Breast epithelium (tissue), 4 donors: ENCODE measurements at regions not wholly inside any gene's neighbourhood (a gene's known extent, or its start where the extent isn't known, plus 50 kb on each side); places are given as distances from the start of the nearest gene placed in this dataset.
A peak's percentile ranks its signal among the peaks of the same experiment; 100 is the strongest.

Source experiments
- DNase-seq, 2 donors: peaks; one replicate each; pipeline ENCODE4 v3.0.0-alpha.2; 2019; ENCODE audit warnings: low spot score in 2 of 2
- H3K27ac ChIP-seq, 2 donors: fragments of 200-600 bp; sonication (generic) in 1 of 2; one replicate each; pipeline ENCODE4 v1.5.1; 2016 to 2019; ENCODE audit warnings: mild to moderate bottlenecking in 1 of 2
- H3K27me3 ChIP-seq, 2 donors: fragments of 200-600 bp; sonication (generic) in 1 of 2; one replicate each; pipeline versions ENCODE4 v1.5.1 to v1.6.0; 2017 to 2019; ENCODE audit warnings: control low read depth in 1 of 2, mild to moderate bottlenecking in 1 of 2
- H3K36me3 ChIP-seq: fragments of 200-600 bp; one replicate; pipeline ENCODE4 v1.5.1; 2019
- H3K4me1 ChIP-seq, 2 donors: fragments of 200-600 bp; sonication (generic); one replicate each; pipeline ENCODE4 v1.5.1; 2016 to 2019; ENCODE audit warnings: control low read depth in 1 of 2
- H3K4me3 ChIP-seq, 3 donors: fragments of 200-600 bp; sonication (generic); 1 replicate in 2 of 3; 2 replicates in 1 of 3; pipeline ENCODE4 v1.5.1; 2016 to 2019; ENCODE audit warnings: mild to moderate bottlenecking in 3 of 3, moderate library complexity in 2 of 3
- H3K9me3 ChIP-seq, 2 donors: fragments of 200-600 bp; sonication (generic) in 1 of 2; one replicate each; pipeline ENCODE4 v1.5.1; 2016 to 2019; ENCODE audit warnings: control low read depth in 1 of 2
- CTCF ChIP-seq, 3 donors: fragments of 450-650 bp; IDR thresholded peaks; one replicate each; pipeline ENCODE4 v1.5.1; 2016 to 2017; ENCODE audit warnings: antibody characterized with exemption in 3 of 3, mild to moderate bottlenecking in 3 of 3, moderate library complexity in 3 of 3
- POLR2A ChIP-seq: fragments of 450-650 bp; IDR thresholded peaks from one replicate; pipeline ENCODE4 v1.6.1; 2016; ENCODE audit warnings: antibody characterized with exemption, mild to moderate bottlenecking, moderate library complexity
- POLR2AphosphoS5 ChIP-seq, 3 donors: sonication (generic); formaldehyde crosslinking; IDR thresholded peaks; one replicate each; pipeline ENCODE4 v1.6.1; 2017; ENCODE audit warnings: antibody characterized with exemption in 3 of 3
- intact Hi-C: fragments of 100-400 bp; cut with DNase I; formaldehyde crosslinking; loops from one replicate; pipeline ENCODE4 v1.15.1; 2023; ENCODE audit warnings: low total_unique reads

- Histone ChIP-seq H3K9me3 (no peaks in the 10 kb centered on the region), H3K4me1 (no peaks in the 10 kb centered on the region), H3K36me3 (no peaks in the 10 kb centered on the region), H3K27ac (no peak overlapping the region), H3K27me3 (no peaks in the 10 kb centered on the region), H3K4me3 (peak overlapping the region; percentile 19 to 50 (median 22))
- DNase-seq = no peak
- intact Hi-C loops = no loop called here
- TF ChIP-seq POLR2AphosphoS5 (IDR thresholded peaks at IDR 0.05) (no peak), CTCF (IDR thresholded peaks at IDR 0.05) (no peak), POLR2A (no peak)
These were observed 107.4 kb upstream of the LARP1 start for GRCh38 chr5:154647761-154648145.

GRCh38 chr5:154647114-154647760, 107.9 kb upstream of the LARP1 start:
- no peak overlapping the region for H3K27ac ChIP-seq
- DNase-seq = no peak

GRCh38 chr5:154646745-154647113, 108.4 kb upstream of the LARP1 start:
- H3K27ac ChIP-seq = no peak overlapping the region
- TF ChIP-seq CTCF (IDR thresholded peaks at IDR 0.05) = no peak
- no peak for TF ChIP-seq POLR2AphosphoS5 (IDR thresholded peaks at IDR 0.05)
- no peak for TF ChIP-seq POLR2A
- H3K27me3 ChIP-seq = no peaks in the 10 kb centered on the region
- H3K9me3 ChIP-seq = no peaks in the 10 kb centered on the region
- no peaks in the 10 kb centered on the region for H3K36me3 ChIP-seq
- H3K4me3 ChIP-seq = peak overlapping the region; percentile 19 to 50 (median 22)
- intact Hi-C loops = no loop called here
- H3K4me1 ChIP-seq = no peaks in the 10 kb centered on the region
- no peak for DNase-seq

More at GRCh38 chr5:154647114-154647760, 107.9 kb upstream of the LARP1 start:
- intact Hi-C loops = no loop called here
- no peaks in the 10 kb centered on the region for H3K36me3 ChIP-seq
- TF ChIP-seq POLR2AphosphoS5 (IDR thresholded peaks at IDR 0.05) = no peak
- no peak for TF ChIP-seq POLR2A
- TF ChIP-seq CTCF (IDR thresholded peaks at IDR 0.05) = no peak
- H3K4me1 ChIP-seq = no peaks in the 10 kb centered on the region
- H3K4me3 ChIP-seq = peak overlapping the region; percentile 19 to 50 (median 22)
- no peaks in the 10 kb centered on the region for H3K27me3 ChIP-seq
- no peaks in the 10 kb centered on the region for H3K9me3 ChIP-seq

- DNase-seq = no peak
- H3K27me3 ChIP-seq = no peaks in the 10 kb centered on the region
- no peak overlapping the region for H3K27ac ChIP-seq
- TF ChIP-seq POLR2AphosphoS5 (IDR thresholded peaks at IDR 0.05) (no peak), CTCF (IDR thresholded peaks at IDR 0.05) (no peak), POLR2A (no peak)
- intact Hi-C loops = loop anchor here (5.0 kb wide), 1 partner anchor 243 kb away; no protein-coding TSS in a partner anchor
- no peak overlapping the region for H3K4me3 ChIP-seq
- no peaks in the 10 kb centered on the region for H3K4me1 ChIP-seq
- no peaks in the 10 kb centered on the region for H3K36me3 ChIP-seq
- H3K9me3 ChIP-seq = no peaks in the 10 kb centered on the region
These were observed 110.3 kb upstream of the LARP1 start for GRCh38 chr5:154644745-154645411.

- intact Hi-C loops = loop anchor here (5.0 kb wide), 1 partner anchor 240 kb away; no protein-coding TSS in a partner anchor
- TF ChIP-seq POLR2AphosphoS5 (IDR thresholded peaks at IDR 0.05) = no peak
- peak in 1 of 3 donors; percentile 35 for TF ChIP-seq CTCF (IDR thresholded peaks at IDR 0.05)
These were observed 112.5 kb upstream of the LARP1 start for GRCh38 chr5:154642499-154643245.

More at GRCh38 chr5:154642499-154643245, 112.5 kb upstream of the LARP1 start:
- Histone ChIP-seq H3K27me3 (no peaks in the 10 kb centered on the region), H3K4me1 (no peaks in the 10 kb centered on the region), H3K9me3 (no peaks in the 10 kb centered on the region), H3K4me3 (no peak overlapping the region), H3K27ac (no peak overlapping the region), H3K36me3 (no peaks in the 10 kb centered on the region)
- DNase-seq = no peak
